ENCODE measurements at regions not wholly inside any gene's neighbourhood (a gene's known extent, or its start where the extent isn't known, plus 50 kb on each side); places are given as distances from the start of the nearest gene placed in this dataset.
"Not testable (repeated sequence)": the region's sequence is repeated elsewhere in the genome, so short reads cannot be mapped to it uniquely, and the experiment has no call there.

- Histone ChIP-seq H3K27ac (no peak overlapping the region), H3K4me3 (no peak overlapping the region), H3K9me3 (no peaks in the 10 kb centered on the region), H3K27me3 (ENCODE audit: low read depth) (peaks cover 16% of the 10 kb centered on the region), H3K4me1 (no peaks in the 10 kb centered on the region), H3K36me3 (no peaks in the 10 kb centered on the region)
- no peak for TF ChIP-seq CTCF (IDR thresholded peaks at IDR 0.05)
- no peak for DNase-seq
- no peak for ATAC-seq
- intact Hi-C loops (cut with DNase I): no loop called here
These were observed 66.7 kb upstream of the RBM19 start for GRCh38 chr12:114032801-114033200.

DNA sequence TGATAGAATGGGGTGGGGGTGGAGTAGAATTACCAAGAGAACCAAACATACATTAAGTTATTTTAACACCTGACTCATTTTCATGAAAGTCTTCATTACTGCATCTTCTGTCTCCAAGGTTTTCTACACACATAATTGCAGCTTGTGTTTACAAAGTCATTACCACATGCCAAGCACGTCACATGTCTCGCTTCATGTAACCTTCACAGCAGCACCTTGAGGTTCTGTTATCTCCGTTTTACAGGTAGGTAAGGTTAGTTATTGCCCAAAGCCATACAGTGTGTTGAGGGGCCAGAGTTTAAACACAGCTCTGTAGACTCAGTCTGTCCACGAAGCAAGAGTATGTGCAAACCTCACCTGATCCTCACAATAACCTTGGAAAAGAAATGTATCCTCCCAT is 64.3 kb upstream of the RBM19 start:
- H3K9me3 ChIP-seq: peaks cover 4% of the 10 kb centered on the region
- no peaks in the 10 kb centered on the region for H3K4me1 ChIP-seq
- intact Hi-C loops (cut with DNase I): no loop called here
- no peak for TF ChIP-seq CTCF (IDR thresholded peaks at IDR 0.05)
- no peak overlapping the region for H3K4me3 ChIP-seq
- DNase-seq (no peak), ATAC-seq (no peak)
- H3K27me3 ChIP-seq (ENCODE audit: low read depth): peaks cover 4% of the 10 kb centered on the region
- H3K27ac ChIP-seq: no peak overlapping the region
- H3K36me3 ChIP-seq: no peaks in the 10 kb centered on the region

DNA sequence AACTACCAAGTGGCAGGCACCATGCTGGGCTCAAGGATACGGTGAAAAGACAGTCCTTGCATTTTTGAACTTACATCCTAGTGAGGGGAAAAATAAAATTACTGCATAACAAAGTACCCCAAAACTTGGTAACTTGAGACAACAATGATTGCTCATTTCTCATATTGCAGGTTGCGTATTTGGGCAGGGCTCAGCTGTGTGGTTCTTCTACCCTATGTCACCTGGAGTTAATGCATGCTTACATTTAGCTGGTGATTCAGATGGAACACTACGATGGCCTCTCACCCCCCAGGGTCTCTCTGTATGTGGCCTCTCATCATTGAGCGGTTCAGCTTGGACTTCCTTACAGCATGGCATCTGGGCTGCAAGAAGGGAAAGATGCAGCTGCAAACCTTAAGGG is 60.7 kb upstream of the RBM19 start:
- intact Hi-C loops (cut with DNase I): no loop called here
- H3K4me3 ChIP-seq: no peak overlapping the region
- DNase-seq (no peak), ATAC-seq (no peak)
- peaks cover 4% of the 10 kb centered on the region for H3K9me3 ChIP-seq
- no peak overlapping the region for H3K27ac ChIP-seq
- H3K4me1 ChIP-seq: no peaks in the 10 kb centered on the region
- TF ChIP-seq CTCF (IDR thresholded peaks at IDR 0.05): no peak
- H3K27me3 ChIP-seq (ENCODE audit: low read depth): peaks cover 4% of the 10 kb centered on the region
- no peaks in the 10 kb centered on the region for H3K36me3 ChIP-seq

DNA sequence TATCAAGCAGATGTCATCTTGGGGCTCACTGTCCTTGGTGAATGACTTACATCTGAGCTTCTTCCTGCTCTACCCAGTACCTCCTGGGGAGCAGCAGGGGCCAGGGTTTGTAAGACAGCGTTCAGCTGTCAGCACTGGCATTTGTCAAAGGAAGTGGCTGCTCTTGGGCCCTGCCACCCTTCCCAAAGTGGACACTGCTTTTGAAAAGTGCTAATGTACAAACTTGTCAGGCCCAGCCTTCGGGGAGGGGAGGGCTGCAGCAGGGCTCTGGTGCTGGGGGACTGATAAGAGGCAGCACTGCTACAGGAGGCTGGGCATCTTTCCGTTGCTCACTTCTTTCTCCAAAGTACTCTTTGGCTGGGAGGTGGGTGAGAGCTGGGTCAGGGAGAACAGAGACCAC is 59.8 kb upstream of the RBM19 start:
- ATAC-seq (no peak), DNase-seq (no peak)
- Histone ChIP-seq H3K27ac (no peak overlapping the region), H3K27me3 (ENCODE audit: low read depth) (peaks cover 4% of the 10 kb centered on the region), H3K9me3 (peaks cover 4% of the 10 kb centered on the region), H3K4me1 (no peaks in the 10 kb centered on the region), H3K36me3 (no peaks in the 10 kb centered on the region), H3K4me3 (no peak overlapping the region)
- intact Hi-C loops (cut with DNase I): no loop called here
- TF ChIP-seq CTCF (IDR thresholded peaks at IDR 0.05): no peak

DNA sequence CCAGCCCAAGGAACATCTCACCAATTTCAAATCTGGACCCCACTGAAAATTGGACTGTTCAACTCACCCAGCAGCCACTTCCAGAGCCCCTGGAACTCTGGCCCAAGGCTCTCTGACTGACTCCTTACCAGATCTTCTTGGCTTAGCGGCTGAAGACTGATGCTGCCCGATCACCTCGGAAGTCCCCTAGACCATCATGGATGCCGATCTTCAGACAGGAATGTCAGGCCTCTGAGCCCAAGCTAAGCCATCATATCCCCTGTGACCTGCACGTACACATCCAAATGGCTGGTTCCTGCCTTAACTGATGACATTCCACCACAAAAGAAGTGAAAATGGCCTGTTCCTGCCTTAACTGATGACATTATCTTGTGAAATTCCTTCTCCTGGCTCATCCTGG is 56.0 kb upstream of the RBM19 start:
- H3K4me3 ChIP-seq; ATAC-seq; H3K27ac ChIP-seq; DNase-seq; H3K36me3 ChIP-seq; H3K9me3 ChIP-seq; intact Hi-C loops (cut with DNase I); H3K27me3 ChIP-seq (ENCODE audit: low read depth); H3K4me1 ChIP-seq: not testable (repeated sequence)

DNA sequence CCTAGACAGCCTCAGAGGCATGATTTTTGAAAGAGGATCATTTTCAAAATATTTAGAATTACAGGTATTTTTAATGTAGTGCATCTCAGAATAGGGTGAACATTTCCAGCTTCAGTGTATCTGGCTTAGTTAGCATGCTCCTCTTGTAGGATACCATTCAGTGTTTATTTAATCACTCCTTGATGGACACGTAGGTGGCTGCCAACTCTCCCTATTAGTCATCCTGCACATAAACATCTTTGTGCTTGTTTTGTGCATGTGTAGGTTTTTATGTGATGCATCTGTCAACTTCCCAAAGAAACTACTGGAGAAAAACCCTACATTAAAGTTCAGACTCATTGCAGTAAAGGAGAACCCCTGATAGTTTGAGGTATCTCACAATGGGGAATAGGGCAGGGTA is 52.5 kb upstream of the RBM19 start:
- TF ChIP-seq CTCF (IDR thresholded peaks at IDR 0.05): no peak
- no peak for ATAC-seq
- H3K36me3 ChIP-seq: no peaks in the 10 kb centered on the region
- peaks cover 10% of the 10 kb centered on the region for H3K27me3 ChIP-seq (ENCODE audit: low read depth)
- H3K27ac ChIP-seq: no peak overlapping the region
- intact Hi-C loops (cut with DNase I): no loop called here
- DNase-seq: no peak
- no peak overlapping the region for H3K4me3 ChIP-seq
- no peaks in the 10 kb centered on the region for H3K9me3 ChIP-seq
- no peaks in the 10 kb centered on the region for H3K4me1 ChIP-seq

All from lower lobe of right lung (tissue), 2 donors.